Neural cell (in vitro differentiated cells): ENCODE measurements at regions not wholly inside any gene's neighbourhood (a gene's known extent, or its start where the extent isn't known, plus 50 kb on each side); places are given as distances from the start of the nearest gene placed in this dataset.

Source experiments
- H2AFZ ChIP-seq: fragments of 200-600, 300-800 bp; sonication (generic), shearing (Covaris generic); 2 replicates; pipeline ENCODE4 v1.6.0; 2014; ENCODE audit warnings: low read depth, mild to moderate bottlenecking, antibody characterized with exemption, low read length, moderate library complexity
- H3F3A ChIP-seq: fragments of 200-600 bp; shearing (Covaris generic); 2 replicates; pipeline ENCODE4 v1.6.1; 2016; ENCODE audit warnings: mild to moderate bottlenecking, moderate library complexity, mixed read lengths, antibody characterized with exemption, low read length; ENCODE audit not compliant: insufficient read depth, poor library complexity, severe bottlenecking
- H3K27ac ChIP-seq: fragments of 200-600, 300-800 bp; sonication (generic), shearing (Covaris generic); 2 replicates; pipeline ENCODE4 v1.5.1; 2014; ENCODE audit warnings: mild to moderate bottlenecking, low read length, moderate library complexity
- H3K27me3 ChIP-seq: fragments of 300-800, 200-600 bp; sonication (generic), shearing (Covaris generic); 2 replicates; pipeline ENCODE4 v1.6.0; 2014; ENCODE audit warnings: mild to moderate bottlenecking, low read depth, low read length, moderate library complexity; ENCODE audit not compliant: insufficient read depth
- H3K36me3 ChIP-seq: fragments of 300-800, 200-600 bp; sonication (generic), shearing (Covaris generic); 2 replicates; pipeline ENCODE4 v1.5.1; 2014; ENCODE audit warnings: mild to moderate bottlenecking, antibody characterized with exemption, low read length, moderate library complexity; ENCODE audit not compliant: insufficient read depth
- H3K4me2 ChIP-seq: fragments of 300-800, 200-600 bp; sonication (generic), shearing (Covaris generic); 2 replicates; pipeline ENCODE4 v1.6.0; 2014; ENCODE audit warnings: mild to moderate bottlenecking, low read length
- H3K4me3 ChIP-seq: fragments of 300-800, 200-600 bp; sonication (generic), shearing (Covaris generic); 2 replicates; pipeline ENCODE4 v1.5.1; 2014; ENCODE audit warnings: mild to moderate bottlenecking, low read length, moderate library complexity
- H3K79me2 ChIP-seq: fragments of 200-600 bp; shearing (Covaris generic); replicated peaks from 2 replicates; pipeline ENCODE4 v1.6.0; 2014; ENCODE audit warnings: mild to moderate bottlenecking, low read length, moderate library complexity; ENCODE audit not compliant: insufficient read depth
- H3K9ac ChIP-seq: fragments of 300-800, 200-600 bp; sonication (generic), shearing (Covaris generic); 2 replicates; pipeline ENCODE4 v1.6.1; 2016; ENCODE audit warnings: mild to moderate bottlenecking, low read length, mixed read lengths
- H3K9me2 ChIP-seq: fragments of 200-600 bp; shearing (Covaris generic); 2 replicates; pipeline ENCODE4 v1.6.1; 2016; ENCODE audit warnings: mild to moderate bottlenecking, low read length, mixed read lengths; ENCODE audit not compliant: insufficient read depth
- H3K9me3 ChIP-seq: fragments of 200-600, 300-800 bp; sonication (generic), shearing (Covaris generic); 2 replicates; pipeline ENCODE4 v1.6.1; 2016; ENCODE audit warnings: mild to moderate bottlenecking, mixed run types, low read length, moderate library complexity, mixed read lengths
- H4K20me1 ChIP-seq: fragments of 200-600 bp; shearing (Covaris generic); 2 replicates; pipeline ENCODE4 v1.6.1; 2016; ENCODE audit warnings: mild to moderate bottlenecking, mixed run types; ENCODE audit not compliant: insufficient read depth
- CTCF ChIP-seq: fragments of 450-650 bp; IDR thresholded peaks from 2 replicates; pipeline ENCODE4 v1.5.1; 2014; ENCODE audit warnings: antibody characterized with exemption, mild to moderate bottlenecking, moderate library complexity; ENCODE audit not compliant: poor library complexity, severe bottlenecking
- EP300 ChIP-seq: fragments of 450-650 bp; conservative IDR thresholded peaks from 2 replicates; pipeline ENCODE4 v1.6.1; 2014; ENCODE audit warnings: antibody characterized with exemption, mild to moderate bottlenecking, moderate library complexity; ENCODE audit not compliant: poor library complexity, severe bottlenecking
- EZH2 ChIP-seq: fragments of 200-600, 300-800 bp; shearing (Covaris generic), sonication (generic); IDR thresholded peaks from 2 replicates; pipeline ENCODE4 v1.6.1; 2014; ENCODE audit warnings: antibody characterized with exemption, low read length, borderline replicate concordance, mild to moderate bottlenecking; ENCODE audit not compliant: insufficient read depth, poor library complexity, severe bottlenecking
- MXI1 ChIP-seq: fragments of 450-650 bp; conservative IDR thresholded peaks from 2 replicates; pipeline ENCODE4 v1.6.1; 2014; ENCODE audit warnings: antibody characterized with exemption, mild to moderate bottlenecking; ENCODE audit not compliant: poor library complexity, severe bottlenecking
- POLR2AphosphoS5 ChIP-seq: IDR thresholded peaks from 2 replicates; pipeline ENCODE4 v1.6.1; 2012
- RAD21 ChIP-seq: fragments of 450-650 bp; conservative IDR thresholded peaks from 2 replicates; pipeline ENCODE4 v1.6.1; 2014; ENCODE audit warnings: antibody characterized with exemption, mild to moderate bottlenecking, moderate library complexity
- REST ChIP-seq: IDR thresholded peaks from 2 replicates; pipeline ENCODE4 v1.6.1; 2012; ENCODE audit warnings: borderline replicate concordance
- SMC3 ChIP-seq: fragments of 450-650 bp; conservative IDR thresholded peaks from 2 replicates; pipeline ENCODE4 v1.6.1; 2014; ENCODE audit warnings: antibody characterized with exemption, mild to moderate bottlenecking, moderate library complexity; ENCODE audit not compliant: poor library complexity
- TAF1 ChIP-seq: IDR thresholded peaks from 2 replicates; pipeline ENCODE4 v1.6.1; 2012; ENCODE audit warnings: low read depth

- Histone ChIP-seq H4K20me1 (no peaks in the 10 kb centered on the region), H3K27me3 (no peaks in the 10 kb centered on the region), H3K4me3 (no peak overlapping the region), H3K4me2 (no peak overlapping the region), H3K9ac (no peak overlapping the region), H3K36me3 (no peaks in the 10 kb centered on the region), H3K9me2 (no peaks in the 10 kb centered on the region), H2AFZ (no peak overlapping the region), H3K27ac (no peak overlapping the region), H3F3A (no peaks in the 10 kb centered on the region), H3K9me3 (no peaks in the 10 kb centered on the region), H3K79me2 (no peaks in the 10 kb centered on the region)
- TF ChIP-seq EP300 (no peak), POLR2AphosphoS5 (no peak), SMC3 (no peak), REST (no peak), RAD21 (no peak), TAF1 (no peak), MXI1 (no peak), EZH2 (no peak), CTCF (no peak)
These were observed 968.0 kb downstream of the UQCRFS1 start for GRCh38 chr19:28244966-28245365.

- no peaks in the 10 kb centered on the region for H3K79me2 ChIP-seq
- no peaks in the 10 kb centered on the region for H3K9me3 ChIP-seq
- no peak overlapping the region for H3K27ac ChIP-seq
- H3K4me2 ChIP-seq: no peak overlapping the region
- no peaks in the 10 kb centered on the region for H4K20me1 ChIP-seq
- no peak overlapping the region for H3K4me3 ChIP-seq
- TF ChIP-seq CTCF: peak; percentile 35
- no peak for TF ChIP-seq SMC3
- H3K36me3 ChIP-seq: no peaks in the 10 kb centered on the region
- H3K27me3 ChIP-seq: no peaks in the 10 kb centered on the region
- no peak overlapping the region for H2AFZ ChIP-seq
- H3K9me2 ChIP-seq: no peaks in the 10 kb centered on the region
- H3K9ac ChIP-seq: no peak overlapping the region
- H3F3A ChIP-seq: no peaks in the 10 kb centered on the region
These were observed 970.5 kb downstream of the UQCRFS1 start for GRCh38 chr19:28242317-28242927.
